ENCODE measurements at regions not wholly inside any gene's neighbourhood (a gene's known extent, or its start where the extent isn't known, plus 50 kb on each side); places are given as distances from the start of the nearest gene placed in this dataset.

- no peak for DNase-seq
These were observed 701.0 kb downstream of the DCDC2C start for GRCh38 chr2:4404363-4404762.

GRCh38 chr2:4408321-4408720 is 704.9 kb downstream of the DCDC2C start:
- no peak for DNase-seq
- Mint-ChIP-seq H3K27me3 (no peaks in the 10 kb centered on the region), H3K36me3 (peaks cover 0 to 13% (median 0%) of the 10 kb centered on the region in 3 donors), H3K27ac (no peak overlapping the region), H3K4me3 (no peak overlapping the region), H3K4me1 (peaks cover 0 to 2% (median 0%) of the 10 kb centered on the region in 4 donors), H3K9me3 (peaks cover 5 to 34% (median 16%) of the 10 kb centered on the region in 9 donors)
- POLR2A ChIA-PET = no interaction called here
- no peak for ATAC-seq

More at GRCh38 chr2:4404363-4404762, 701.0 kb downstream of the DCDC2C start:
- POLR2A ChIA-PET = no interaction called here
- Mint-ChIP-seq H3K4me1 (no peaks in the 10 kb centered on the region), H3K27me3 (no peaks in the 10 kb centered on the region), H3K9me3 (peaks cover 4 to 21% (median 12%) of the 10 kb centered on the region in 9 donors), H3K27ac (no peak overlapping the region), H3K36me3 (no peaks in the 10 kb centered on the region), H3K4me3 (no peak overlapping the region)
- no peak for ATAC-seq

DNA sequence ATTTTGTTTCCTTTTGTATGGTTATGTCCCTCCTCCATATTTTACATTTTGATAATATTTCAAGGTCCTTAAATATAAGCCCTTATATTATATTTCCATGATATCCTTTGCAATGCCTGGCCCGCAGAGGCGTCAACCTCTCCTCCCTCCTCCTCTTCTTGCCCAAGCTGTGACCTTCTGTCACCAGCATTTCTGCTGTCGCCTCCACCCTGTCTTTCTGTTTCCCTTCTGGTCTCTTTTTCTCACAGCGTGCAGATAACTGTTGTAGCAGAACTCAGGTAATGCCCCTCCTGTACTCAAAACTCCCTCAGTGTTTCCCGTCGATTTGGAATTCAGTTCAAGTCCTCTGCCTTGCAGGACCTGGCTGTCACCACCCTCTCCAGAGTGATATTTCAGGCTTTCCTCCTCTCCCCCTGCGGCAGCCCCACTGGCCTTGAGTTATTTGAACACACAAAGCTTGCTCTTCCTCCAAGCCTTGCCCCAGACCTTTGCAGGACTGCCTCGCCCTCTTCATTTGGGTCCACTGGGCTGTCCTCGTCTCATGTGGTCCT is 709.3 kb downstream of the DCDC2C start:
- POLR2A ChIA-PET = no interaction called here
- no peak overlapping the region for H3K4me3 Mint-ChIP-seq

GRCh38 chr2:4415171-4415570 is 711.8 kb downstream of the DCDC2C start:
- Mint-ChIP-seq H3K4me3 (no peak overlapping the region), H3K27me3 (peaks cover 0 to 2% (median 0%) of the 10 kb centered on the region in 5 donors), H3K27ac (no peak overlapping the region), H3K4me1 (peaks cover 0 to 5% (median 0%) of the 10 kb centered on the region in 4 donors), H3K36me3 (peaks cover 0 to 13% (median 0%) of the 10 kb centered on the region in 3 donors), H3K9me3 (peaks cover 7 to 34% (median 12%) of the 10 kb centered on the region in 9 donors)
- POLR2A ChIA-PET = no interaction called here
- no peak for DNase-seq
- no peak for ATAC-seq

More for the DNA sequence above, 709.3 kb downstream of the DCDC2C start:
- Mint-ChIP-seq H3K36me3 (peaks cover 0 to 13% (median 0%) of the 10 kb centered on the region in 3 donors), H3K27ac (peak overlapping the region in 1 of 10 donors; percentile 35), H3K4me1 (peaks cover 0 to 5% (median 0%) of the 10 kb centered on the region in 4 donors), H3K9me3 (peaks cover 4 to 28% (median 13%) of the 10 kb centered on the region in 9 donors), H3K27me3 (peaks cover 0 to 2% (median 0%) of the 10 kb centered on the region in 5 donors)
- ATAC-seq (no peak), DNase-seq (no peak)

GRCh38 chr2:4415810-4416413 is 712.5 kb downstream of the DCDC2C start:
- ATAC-seq (no peak), DNase-seq (no peak)
- peaks cover 7 to 36% (median 12%) of the 10 kb centered on the region in 9 donors for H3K9me3 Mint-ChIP-seq
- POLR2A ChIA-PET = no interaction called here
- H3K4me3 Mint-ChIP-seq = no peak overlapping the region
- no peak overlapping the region for H3K27ac Mint-ChIP-seq
- peaks cover 0 to 2% (median 0%) of the 10 kb centered on the region in 5 donors for H3K27me3 Mint-ChIP-seq
- peaks cover 0 to 5% (median 0%) of the 10 kb centered on the region in 4 donors for H3K4me1 Mint-ChIP-seq
- H3K36me3 Mint-ChIP-seq = peaks cover 0 to 13% (median 0%) of the 10 kb centered on the region in 3 donors

GRCh38 chr2:4416431-4416830 is 713.1 kb downstream of the DCDC2C start:
- POLR2A ChIA-PET = no interaction called here
- Mint-ChIP-seq H3K36me3 (peaks cover 0 to 13% (median 0%) of the 10 kb centered on the region in 3 donors), H3K4me1 (peaks cover 0 to 5% (median 0%) of the 10 kb centered on the region in 4 donors), H3K27ac (no peak overlapping the region), H3K27me3 (peaks cover 0 to 2% (median 0%) of the 10 kb centered on the region in 5 donors), H3K9me3 (peaks cover 7 to 41% (median 11%) of the 10 kb centered on the region in 9 donors), H3K4me3 (no peak overlapping the region)
- DNase-seq (no peak), ATAC-seq (no peak)

DNA sequence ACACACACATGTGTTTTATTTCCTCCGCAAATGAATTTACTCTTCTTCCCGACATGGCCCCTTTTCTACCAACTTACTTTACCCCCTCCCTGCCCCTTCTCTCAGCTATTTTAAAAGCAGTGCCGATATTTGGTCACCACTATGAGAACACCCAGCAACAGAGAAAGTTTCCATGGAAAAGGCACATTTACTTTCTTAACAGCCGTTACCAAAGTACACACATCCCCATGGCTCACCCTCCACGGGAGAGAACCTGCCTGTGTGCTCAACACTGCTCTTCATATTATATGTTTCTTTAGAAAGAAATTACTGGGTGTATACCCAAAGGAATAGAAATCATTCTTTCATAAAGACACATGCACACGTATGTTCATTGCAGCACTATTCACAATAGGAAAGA is 714.4 kb downstream of the DCDC2C start:
- POLR2A ChIA-PET = no interaction called here

GRCh38 chr2:4420032-4420431 is 716.7 kb downstream of the DCDC2C start:
- ATAC-seq (no peak), DNase-seq (no peak)
- no peaks in the 10 kb centered on the region for H3K27me3 Mint-ChIP-seq
- peaks cover 0 to 3% (median 0%) of the 10 kb centered on the region in 4 donors for H3K4me1 Mint-ChIP-seq
- peaks cover 0 to 40% (median 12%) of the 10 kb centered on the region in 9 donors for H3K9me3 Mint-ChIP-seq
- POLR2A ChIA-PET = no interaction called here
- no peaks in the 10 kb centered on the region for H3K36me3 Mint-ChIP-seq
- H3K4me3 Mint-ChIP-seq = no peak overlapping the region
- H3K27ac Mint-ChIP-seq = no peak overlapping the region

More for the DNA sequence above, 714.4 kb downstream of the DCDC2C start:
- no peak for DNase-seq
- peaks cover 1 to 43% (median 10%) of the 10 kb centered on the region in 9 donors for H3K9me3 Mint-ChIP-seq
- H3K27me3 Mint-ChIP-seq = peaks cover 0 to 2% (median 0%) of the 10 kb centered on the region in 5 donors
- H3K4me3 Mint-ChIP-seq = no peak overlapping the region
- peaks cover 0 to 5% (median 0%) of the 10 kb centered on the region in 3 donors for H3K36me3 Mint-ChIP-seq
- H3K4me1 Mint-ChIP-seq = peaks cover 0 to 5% (median 0%) of the 10 kb centered on the region in 4 donors
- no peak overlapping the region for H3K27ac Mint-ChIP-seq
- ATAC-seq = no peak

GRCh38 chr2:4424153-4424552 is 720.8 kb downstream of the DCDC2C start:
- DNase-seq (no peak), ATAC-seq (no peak)
- Mint-ChIP-seq H3K27me3 (no peaks in the 10 kb centered on the region), H3K27ac (no peak overlapping the region), H3K4me3 (no peak overlapping the region), H3K36me3 (no peaks in the 10 kb centered on the region), H3K4me1 (no peaks in the 10 kb centered on the region), H3K9me3 (peaks cover 0 to 24% (median 12%) of the 10 kb centered on the region in 9 donors)
- POLR2A ChIA-PET = no interaction called here

DNA sequence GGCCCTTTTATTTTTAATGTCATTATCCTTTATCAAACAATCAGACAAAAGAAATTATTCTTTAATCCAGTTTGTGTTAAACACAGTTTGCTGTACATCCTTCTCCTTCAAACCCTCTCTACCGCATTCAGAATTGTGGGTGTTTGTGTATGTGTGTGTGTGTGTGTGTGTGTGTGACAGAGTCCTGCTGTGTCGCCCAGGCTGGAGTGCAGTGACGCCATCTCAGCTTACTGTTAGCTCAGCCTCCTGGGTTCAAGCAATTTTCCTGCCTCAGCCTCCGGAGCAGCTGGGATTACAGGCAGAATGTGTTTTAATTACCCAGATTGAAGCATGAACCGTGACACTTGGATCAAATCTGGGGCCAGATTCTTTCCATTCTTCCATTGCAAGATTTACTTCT is 723.7 kb downstream of the DCDC2C start:
- Mint-ChIP-seq H3K36me3 (no peaks in the 10 kb centered on the region), H3K27ac (no peak overlapping the region), H3K9me3 (peaks cover 0 to 17% (median 10%) of the 10 kb centered on the region in 9 donors), H3K27me3 (no peaks in the 10 kb centered on the region), H3K4me1 (no peaks in the 10 kb centered on the region), H3K4me3 (no peak overlapping the region)
- no peak for ATAC-seq
- no peak for DNase-seq
- POLR2A ChIA-PET = no interaction called here

DNA sequence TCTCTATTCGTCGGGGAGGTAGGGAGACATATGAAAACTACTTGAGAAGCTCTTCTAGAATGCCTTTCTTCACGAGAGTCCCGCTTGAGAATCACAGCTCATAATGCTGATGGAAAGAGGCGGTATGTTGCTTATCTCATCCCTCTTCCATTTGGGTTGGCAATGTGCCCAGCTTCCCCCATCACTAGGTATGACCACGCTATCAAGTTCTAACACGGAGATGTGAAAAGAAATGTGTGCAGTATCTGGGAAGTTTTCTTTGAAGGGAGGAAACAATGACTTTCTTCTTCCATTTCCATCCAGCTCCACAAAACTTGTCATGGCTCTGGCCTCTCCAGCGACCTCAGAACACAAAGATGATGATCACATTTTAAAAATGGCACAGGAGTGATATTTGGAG is 742.4 kb downstream of the DCDC2C start:
- Mint-ChIP-seq H3K27ac (no peak overlapping the region), H3K36me3 (no peaks in the 10 kb centered on the region), H3K9me3 (peaks cover 0 to 19% (median 5%) of the 10 kb centered on the region in 9 donors), H3K4me1 (no peaks in the 10 kb centered on the region), H3K4me3 (no peak overlapping the region), H3K27me3 (no peaks in the 10 kb centered on the region)
- ATAC-seq (no peak), DNase-seq (no peak)
- POLR2A ChIA-PET = no interaction called here

DNA sequence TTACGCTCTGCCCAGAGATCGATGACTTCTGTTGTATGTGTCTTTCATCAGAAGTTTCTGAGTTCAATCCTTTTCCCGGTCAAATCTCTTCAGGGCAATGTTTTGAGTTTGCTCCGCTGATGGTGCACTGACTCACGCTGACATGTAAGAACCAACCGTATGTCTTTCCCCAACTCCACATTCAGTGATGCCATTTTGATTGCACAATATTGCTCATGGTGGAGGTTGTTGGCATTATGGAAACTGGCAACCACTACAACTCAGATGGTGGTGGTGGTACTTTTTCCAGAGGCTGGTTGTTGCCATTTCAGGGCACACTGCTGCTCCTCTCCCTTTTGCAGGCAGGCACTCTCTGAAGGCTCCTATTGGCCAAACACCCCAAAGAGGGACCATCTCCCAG is 751.5 kb downstream of the DCDC2C start:
- H3K9me3 Mint-ChIP-seq = peaks cover 2 to 33% (median 10%) of the 10 kb centered on the region in 9 donors
- H3K27me3 Mint-ChIP-seq = no peaks in the 10 kb centered on the region
- POLR2A ChIA-PET = no interaction called here
- H3K4me1 Mint-ChIP-seq = no peaks in the 10 kb centered on the region
- H3K27ac Mint-ChIP-seq = no peak overlapping the region
- DNase-seq = no peak
- no peak for ATAC-seq
- H3K4me3 Mint-ChIP-seq = no peak overlapping the region
- H3K36me3 Mint-ChIP-seq = peaks cover 0 to 20% (median 0%) of the 10 kb centered on the region in 3 donors

DNA sequence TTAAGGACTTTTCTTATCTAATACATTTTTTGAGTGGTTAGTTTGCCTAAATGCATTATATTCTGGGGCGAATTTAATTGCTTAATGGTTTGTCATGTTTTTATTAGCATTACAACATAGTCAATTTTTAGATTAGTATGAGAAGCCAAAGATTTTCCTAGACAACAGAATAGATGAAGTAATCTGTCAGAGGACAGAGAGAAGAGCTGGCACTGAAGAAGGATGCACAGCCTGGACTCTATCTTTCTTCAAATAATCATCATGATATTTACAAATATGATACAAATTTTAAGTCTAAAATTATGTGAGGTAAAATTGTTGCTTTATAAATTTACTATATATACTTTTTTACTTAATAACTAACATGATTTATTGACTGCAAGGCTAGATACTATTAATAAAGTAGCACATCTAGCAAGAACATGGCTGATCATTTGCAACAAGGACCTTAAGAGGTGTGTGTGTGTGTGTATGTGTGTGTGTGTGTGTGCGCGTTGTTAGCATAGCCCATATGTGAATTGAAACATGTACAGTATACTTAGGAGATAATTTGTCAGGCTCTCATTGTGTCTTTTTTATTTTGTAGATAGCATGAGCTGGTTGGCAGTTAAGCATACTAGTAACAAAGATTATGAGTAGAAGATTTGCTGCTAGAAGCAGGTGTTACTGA is 752.2 kb downstream of the DCDC2C start:
- Mint-ChIP-seq H3K36me3 (peaks cover 0 to 20% (median 0%) of the 10 kb centered on the region in 3 donors), H3K4me1 (no peaks in the 10 kb centered on the region), H3K9me3 (peaks cover 2 to 33% (median 10%) of the 10 kb centered on the region in 9 donors), H3K4me3 (no peak overlapping the region), H3K27me3 (no peaks in the 10 kb centered on the region), H3K27ac (no peak overlapping the region)
- POLR2A ChIA-PET = no interaction called here
- DNase-seq (no peak), ATAC-seq (no peak)
